OCI-LY1 (cell line): ENCODE measurements at regions not wholly inside any gene's neighbourhood (a gene's known extent, or its start where the extent isn't known, plus 50 kb on each side); places are given as distances from the start of the nearest gene placed in this dataset.

Source experiments
- H2AFZ ChIP-seq: fragments of 200-600 bp; sonication (generic), shearing (Covaris generic); 2 replicates; pipeline ENCODE4 v1.6.0; 2014; ENCODE audit warnings: antibody characterized with exemption, mild to moderate bottlenecking, low read length
- H3F3A ChIP-seq: fragments of 200-600 bp; sonication (generic), shearing (Covaris generic); 2 replicates; pipeline ENCODE4 v1.6.0; 2014; ENCODE audit warnings: mild to moderate bottlenecking, antibody characterized with exemption, low read length, moderate library complexity; ENCODE audit not compliant: insufficient read depth
- H3K27ac ChIP-seq: fragments of 200-600 bp; sonication (generic); 2 replicates; pipeline ENCODE4 v1.5.1; 2014; ENCODE audit warnings: low read length, mixed run types, mild to moderate bottlenecking, low read depth; ENCODE audit not compliant: poor library complexity, severe bottlenecking
- H3K27me3 ChIP-seq: fragments of 200-600 bp; sonication (generic); 2 replicates; pipeline ENCODE4 v1.6.0; 2014; ENCODE audit warnings: antibody characterized with exemption, mild to moderate bottlenecking, low read length, moderate library complexity; ENCODE audit not compliant: insufficient read depth
- H3K36me3 ChIP-seq: fragments of 200-600 bp; sonication (generic); 2 replicates; pipeline ENCODE4 v1.6.1; 2014; ENCODE audit warnings: mild to moderate bottlenecking, antibody characterized with exemption, low read length, moderate library complexity, mixed read lengths; ENCODE audit not compliant: insufficient read depth
- H3K4me1 ChIP-seq: fragments of 200-600 bp; sonication (generic); 2 replicates; pipeline ENCODE4 v1.5.1; 2014; ENCODE audit warnings: mild to moderate bottlenecking, low read length, moderate library complexity; ENCODE audit not compliant: insufficient read depth, severe bottlenecking
- H3K4me2 ChIP-seq: fragments of 200-600 bp; sonication (generic), shearing (Covaris generic); 2 replicates; pipeline ENCODE4 v1.6.1; 2014; ENCODE audit warnings: low read length
- H3K4me3 ChIP-seq: fragments of 200-600 bp; sonication (generic); 2 replicates; pipeline ENCODE4 v1.5.1; 2014; ENCODE audit warnings: low read length, low read depth, mild to moderate bottlenecking, mixed read lengths; ENCODE audit not compliant: poor library complexity, severe bottlenecking
- H3K79me2 ChIP-seq: fragments of 200-600 bp; shearing (Covaris generic); 2 replicates; pipeline ENCODE4 v1.6.1; 2016; ENCODE audit warnings: mixed run types, low read length, mixed read lengths; ENCODE audit not compliant: insufficient read depth
- H3K9ac ChIP-seq: fragments of 200-600 bp; sonication (generic), shearing (Covaris generic); 2 replicates; pipeline ENCODE4 v1.6.1; 2014; ENCODE audit warnings: mild to moderate bottlenecking, low read length, mixed read lengths
- H3K9me2 ChIP-seq: fragments of 200-600 bp; sonication (generic), shearing (Covaris generic); 2 replicates; pipeline ENCODE4 v1.6.1; 2014; ENCODE audit warnings: low read depth, mild to moderate bottlenecking, low read length, mixed read lengths
- H3K9me3 ChIP-seq: fragments of 200-600 bp; shearing (Covaris generic); 2 replicates; pipeline ENCODE4 v1.6.1; 2014; ENCODE audit warnings: low read length, mixed read lengths
- H4K20me1 ChIP-seq: fragments of 200-600 bp; sonication (generic), shearing (Covaris generic); 2 replicates; pipeline ENCODE4 v1.6.0; 2016; ENCODE audit warnings: mild to moderate bottlenecking, low read length; ENCODE audit not compliant: insufficient read depth
- CTCF ChIP-seq: fragments of 200-600 bp; sonication (generic), shearing (Covaris generic); IDR thresholded peaks from 2 replicates; pipeline ENCODE4 v1.5.1; 2017; ENCODE audit warnings: mild to moderate bottlenecking, antibody characterized with exemption, low read length, moderate library complexity, mixed read lengths
- EZH2 ChIP-seq: fragments of 200-600 bp; sonication (generic), shearing (Covaris generic); IDR thresholded peaks from 2 replicates; pipeline ENCODE4 v1.8.0; 2017; ENCODE audit warnings: borderline replicate concordance, mixed run types, mild to moderate bottlenecking, antibody characterized with exemption, low read length, moderate library complexity, mixed read lengths

DNA sequence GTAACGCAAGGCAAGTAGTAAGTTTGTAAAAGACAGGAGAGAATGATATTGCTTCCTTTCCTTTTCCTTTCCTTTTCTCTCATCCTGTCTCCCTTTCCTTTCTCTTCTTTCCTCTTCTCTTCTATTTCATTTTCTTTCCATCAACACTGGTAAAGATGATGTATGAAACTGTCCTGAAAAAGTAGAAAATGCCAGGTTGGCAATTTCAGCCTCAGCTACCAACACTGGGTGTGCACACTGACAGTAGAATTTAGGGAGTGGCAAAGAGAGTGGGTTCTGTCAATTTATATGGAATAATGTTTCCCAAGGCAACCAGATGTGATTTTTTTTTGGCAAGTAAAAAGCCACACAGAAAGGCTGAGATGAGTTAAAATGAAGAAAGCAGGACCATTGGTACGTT is 155.7 kb upstream of the ZRANB2 start:
- Histone ChIP-seq H2AFZ (no peak overlapping the region), H3F3A (no peaks in the 10 kb centered on the region), H3K4me1 (no peaks in the 10 kb centered on the region), H3K9me2 (no peaks in the 10 kb centered on the region), H3K36me3 (no peaks in the 10 kb centered on the region), H3K27me3 (no peaks in the 10 kb centered on the region), H3K4me2 (no peak overlapping the region), H3K9ac (no peak overlapping the region), H3K79me2 (no peaks in the 10 kb centered on the region), H3K4me3 (no peak overlapping the region), H3K27ac (no peak overlapping the region), H4K20me1 (no peaks in the 10 kb centered on the region), H3K9me3 (no peaks in the 10 kb centered on the region)
- TF ChIP-seq EZH2 (no peak), CTCF (no peak)

GRCh38 chr1:71233645-71234044 is 152.8 kb upstream of the ZRANB2 start:
- Histone ChIP-seq H3K36me3 (no peaks in the 10 kb centered on the region), H3K9me3 (no peaks in the 10 kb centered on the region), H3K4me2 (no peak overlapping the region)

DNA sequence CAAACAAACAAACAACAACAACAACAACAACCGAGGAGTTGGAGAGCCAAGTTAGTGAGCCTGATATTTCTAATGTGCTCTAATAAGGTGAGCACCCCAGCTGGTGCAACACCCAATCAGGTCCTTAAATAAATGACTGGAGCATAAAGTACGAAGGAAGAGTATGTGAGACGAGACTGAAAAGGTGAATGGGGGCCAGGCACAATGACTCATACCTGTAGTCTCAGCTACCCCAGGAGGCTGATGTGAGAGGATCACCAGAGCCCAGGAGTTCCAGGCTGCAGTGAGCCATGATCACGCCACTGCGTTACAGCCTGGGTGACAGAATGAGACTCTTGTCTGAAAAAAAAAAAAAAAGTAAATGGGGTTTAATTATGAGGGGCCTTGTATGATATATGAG is 152.0 kb upstream of the ZRANB2 start:
- Histone ChIP-seq H2AFZ (no peak overlapping the region), H3K36me3 (no peaks in the 10 kb centered on the region), H3K27me3 (no peaks in the 10 kb centered on the region), H3F3A (no peaks in the 10 kb centered on the region), H3K79me2 (no peaks in the 10 kb centered on the region), H3K9ac (no peak overlapping the region), H3K9me2 (no peaks in the 10 kb centered on the region), H3K4me3 (no peak overlapping the region), H3K4me2 (no peak overlapping the region), H4K20me1 (no peaks in the 10 kb centered on the region), H3K9me3 (no peaks in the 10 kb centered on the region), H3K4me1 (no peaks in the 10 kb centered on the region), H3K27ac (no peak overlapping the region)
- TF ChIP-seq CTCF, result no peak
- TF ChIP-seq EZH2, result no peak

More at GRCh38 chr1:71233645-71234044, 152.8 kb upstream of the ZRANB2 start:
- Histone ChIP-seq H3K27me3 (no peaks in the 10 kb centered on the region), H3K4me3 (no peak overlapping the region), H3K79me2 (no peaks in the 10 kb centered on the region), H3K9ac (no peak overlapping the region), H4K20me1 (no peaks in the 10 kb centered on the region), H3F3A (no peaks in the 10 kb centered on the region), H2AFZ (no peak overlapping the region), H3K27ac (no peak overlapping the region), H3K9me2 (no peaks in the 10 kb centered on the region), H3K4me1 (no peaks in the 10 kb centered on the region)
- TF ChIP-seq CTCF (no peak), EZH2 (no peak)
